ENCODE measurements at regions not wholly inside any gene's neighbourhood (a gene's known extent, or its start where the extent isn't known, plus 50 kb on each side); places are given as distances from the start of the nearest gene placed in this dataset.

- Histone ChIP-seq H3K9ac (ENCODE audit: low read length) (no peak overlapping the region), H3K79me2 (replicated peaks; ENCODE audit: insufficient read depth, low read length) (no peaks in the 10 kb centered on the region), H3K27ac (ENCODE audit: low read length) (no peak overlapping the region), H3K4me2 (ENCODE audit: low read length) (no peak overlapping the region), H3K9me2 (ENCODE audit: insufficient read depth, low read length) (no peaks in the 10 kb centered on the region), H3K9me3 (ENCODE audit: low read length) (no peaks in the 10 kb centered on the region), H3K4me3 (ENCODE audit: low read length) (no peak overlapping the region), H3K36me3 (ENCODE audit: insufficient read depth, low read length) (no peaks in the 10 kb centered on the region), H2AFZ (ENCODE audit: low read depth, low read length) (no peak overlapping the region), H4K20me1 (ENCODE audit: insufficient read depth) (no peaks in the 10 kb centered on the region), H3F3A (ENCODE audit: insufficient read depth, low read length, poor library complexity, severe bottlenecking) (no peaks in the 10 kb centered on the region), H3K27me3 (ENCODE audit: insufficient read depth, low read depth, low read length) (no peaks in the 10 kb centered on the region)
- TF ChIP-seq SMC3 (conservative IDR thresholded peaks at IDR 0.05; ENCODE audit: poor library complexity) (no peak), MXI1 (conservative IDR thresholded peaks at IDR 0.05; ENCODE audit: poor library complexity, severe bottlenecking) (no peak), CTCF (IDR thresholded peaks at IDR 0.05; ENCODE audit: poor library complexity, severe bottlenecking) (no peak), EP300 (conservative IDR thresholded peaks at IDR 0.05; ENCODE audit: poor library complexity, severe bottlenecking) (no peak), TAF1 (IDR thresholded peaks at IDR 0.05; ENCODE audit: low read depth) (no peak), REST (IDR thresholded peaks at IDR 0.05; ENCODE audit: borderline replicate concordance) (no peak), RAD21 (conservative IDR thresholded peaks at IDR 0.05) (no peak), POLR2AphosphoS5 (IDR thresholded peaks at IDR 0.05) (no peak), EZH2 (IDR thresholded peaks at IDR 0.05; ENCODE audit: borderline replicate concordance, insufficient read depth, low read length, poor library complexity, severe bottlenecking) (no peak)
Measured at GRCh38 chr3:144151983-144152382, 180.4 kb downstream of the DIPK2A start.

- H3K4me2 ChIP-seq (ENCODE audit: low read length), result no peak overlapping the region
- no peak for TF ChIP-seq RAD21 (conservative IDR thresholded peaks at IDR 0.05)
- TF ChIP-seq MXI1 (conservative IDR thresholded peaks at IDR 0.05; ENCODE audit: poor library complexity, severe bottlenecking), result no peak
- no peak for TF ChIP-seq EZH2 (IDR thresholded peaks at IDR 0.05; ENCODE audit: borderline replicate concordance, insufficient read depth, low read length, poor library complexity, severe bottlenecking)
- TF ChIP-seq EP300 (conservative IDR thresholded peaks at IDR 0.05; ENCODE audit: poor library complexity, severe bottlenecking), result no peak
- no peak for TF ChIP-seq CTCF (IDR thresholded peaks at IDR 0.05; ENCODE audit: poor library complexity, severe bottlenecking)
- TF ChIP-seq POLR2AphosphoS5 (IDR thresholded peaks at IDR 0.05), result no peak
- TF ChIP-seq TAF1 (IDR thresholded peaks at IDR 0.05; ENCODE audit: low read depth), result no peak
- H3K9ac ChIP-seq (ENCODE audit: low read length), result no peak overlapping the region
- no peaks in the 10 kb centered on the region for H3K9me2 ChIP-seq (ENCODE audit: insufficient read depth, low read length)
- H3K79me2 ChIP-seq (replicated peaks; ENCODE audit: insufficient read depth, low read length), result no peaks in the 10 kb centered on the region
- no peaks in the 10 kb centered on the region for H3F3A ChIP-seq (ENCODE audit: insufficient read depth, low read length, poor library complexity, severe bottlenecking)
- no peaks in the 10 kb centered on the region for H3K36me3 ChIP-seq (ENCODE audit: insufficient read depth, low read length)
- no peak overlapping the region for H3K27ac ChIP-seq (ENCODE audit: low read length)
- no peak overlapping the region for H2AFZ ChIP-seq (ENCODE audit: low read depth, low read length)
- no peaks in the 10 kb centered on the region for H3K9me3 ChIP-seq (ENCODE audit: low read length)
- no peaks in the 10 kb centered on the region for H4K20me1 ChIP-seq (ENCODE audit: insufficient read depth)
- H3K27me3 ChIP-seq (ENCODE audit: insufficient read depth, low read depth, low read length), result no peaks in the 10 kb centered on the region
- no peak overlapping the region for H3K4me3 ChIP-seq (ENCODE audit: low read length)
Measured at GRCh38 chr3:144160627-144161026, 189.0 kb downstream of the DIPK2A start.
